IPS-18c (cell line): ENCODE measurements at regions not wholly inside any gene's neighbourhood (a gene's known extent, or its start where the extent isn't known, plus 50 kb on each side); places are given as distances from the start of the nearest gene placed in this dataset.
"Not testable (repeated sequence)": the region's sequence is repeated elsewhere in the genome, so short reads cannot be mapped to it uniquely, and the experiment has no call there.

Source experiments
- H3K4me3 ChIP-seq: 2 replicates; pipeline ENCODE4 v1.7.0; 2013; ENCODE audit warnings: low read depth, mild to moderate bottlenecking, low read length, moderate library complexity; ENCODE audit not compliant: insufficient read depth
- H3K9me3 ChIP-seq: one replicate; pipeline ENCODE4 v1.6.1; 2013; ENCODE audit warnings: mild to moderate bottlenecking, low read length, moderate library complexity; ENCODE audit not compliant: control insufficient read depth, insufficient read depth

DNA sequence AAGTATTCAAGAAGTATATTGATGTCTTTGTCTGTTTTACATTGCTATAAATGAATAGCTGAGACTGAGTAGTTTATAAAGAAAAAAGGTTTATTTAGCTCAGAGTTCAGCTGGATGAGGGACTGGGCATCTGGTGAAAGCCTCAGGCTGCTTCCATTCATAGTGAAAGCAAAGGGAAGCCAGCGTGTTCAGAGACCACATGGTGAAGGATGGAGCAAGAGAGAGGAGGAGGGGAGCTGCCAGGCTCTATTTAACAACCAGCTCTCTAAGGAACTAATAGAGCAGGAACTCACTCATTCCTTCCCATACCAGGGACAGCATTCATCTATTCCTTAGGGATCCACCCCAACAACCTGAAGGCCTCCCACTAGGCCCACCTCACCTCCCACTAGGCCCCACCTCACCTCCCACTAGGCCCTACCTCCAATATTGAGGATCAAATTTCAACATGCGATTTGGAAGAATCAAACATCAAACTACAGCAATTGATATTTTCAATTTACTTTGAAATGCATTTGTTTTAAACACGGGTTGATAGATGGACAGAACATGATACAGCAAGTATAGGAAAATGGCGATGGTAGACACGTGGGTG is 167.5 kb upstream of the HES1 start:
- Histone ChIP-seq H3K4me3 (no peak overlapping the region), H3K9me3 (no peaks in the 10 kb centered on the region)

DNA sequence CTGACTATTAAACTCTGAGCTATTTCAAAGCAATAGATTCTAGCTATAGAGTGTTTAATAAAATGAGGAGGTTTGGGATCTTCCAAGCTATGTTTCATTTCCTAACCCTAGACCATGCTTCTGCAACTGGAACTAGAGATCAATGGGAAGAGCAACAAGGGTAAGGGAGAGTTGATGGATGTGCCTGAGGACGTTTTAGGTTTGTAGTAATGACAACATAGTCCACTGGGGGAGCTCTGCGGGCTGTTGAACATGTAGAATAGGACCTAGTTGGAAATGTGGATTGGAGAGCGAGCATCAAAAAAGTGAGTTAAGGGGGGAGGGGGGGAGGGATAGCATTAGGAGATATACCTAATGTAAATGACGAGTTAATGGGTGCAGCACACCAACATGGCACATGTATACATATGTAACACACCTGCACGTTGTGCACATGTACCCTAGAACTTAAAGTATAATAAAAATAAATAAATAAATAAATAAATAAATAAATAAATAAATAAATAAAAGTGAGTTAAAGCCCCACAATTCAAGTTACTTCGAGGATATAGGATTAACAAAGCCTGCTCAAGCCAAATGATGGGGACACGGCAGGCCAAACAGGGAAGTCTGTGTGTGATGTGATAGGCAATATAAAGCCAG is 165.7 kb upstream of the HES1 start:
- not testable (repeated sequence) for H3K9me3 ChIP-seq, H3K4me3 ChIP-seq

DNA sequence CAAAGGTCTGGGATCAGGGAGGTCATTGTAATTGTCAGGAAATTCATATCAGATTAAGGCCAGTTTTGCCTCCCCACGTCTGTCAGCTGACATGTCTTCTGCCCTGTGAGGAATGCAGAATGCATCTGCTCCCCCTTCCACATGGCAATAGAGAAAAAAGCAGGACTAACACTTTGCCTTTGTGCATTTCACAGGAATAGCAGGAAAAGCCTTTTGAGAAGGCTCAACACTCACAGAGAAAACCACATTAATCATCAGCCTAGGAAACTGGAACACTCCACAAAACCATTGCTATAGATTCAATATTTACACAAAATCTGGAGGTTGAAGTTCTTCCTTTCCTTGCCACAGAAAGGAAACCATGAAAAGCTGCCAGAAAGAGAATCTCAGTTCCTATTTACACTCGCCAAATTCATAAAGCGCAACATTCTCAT is 165.2 kb upstream of the HES1 start:
- no peak overlapping the region for H3K4me3 ChIP-seq
- no peaks in the 10 kb centered on the region for H3K9me3 ChIP-seq

DNA sequence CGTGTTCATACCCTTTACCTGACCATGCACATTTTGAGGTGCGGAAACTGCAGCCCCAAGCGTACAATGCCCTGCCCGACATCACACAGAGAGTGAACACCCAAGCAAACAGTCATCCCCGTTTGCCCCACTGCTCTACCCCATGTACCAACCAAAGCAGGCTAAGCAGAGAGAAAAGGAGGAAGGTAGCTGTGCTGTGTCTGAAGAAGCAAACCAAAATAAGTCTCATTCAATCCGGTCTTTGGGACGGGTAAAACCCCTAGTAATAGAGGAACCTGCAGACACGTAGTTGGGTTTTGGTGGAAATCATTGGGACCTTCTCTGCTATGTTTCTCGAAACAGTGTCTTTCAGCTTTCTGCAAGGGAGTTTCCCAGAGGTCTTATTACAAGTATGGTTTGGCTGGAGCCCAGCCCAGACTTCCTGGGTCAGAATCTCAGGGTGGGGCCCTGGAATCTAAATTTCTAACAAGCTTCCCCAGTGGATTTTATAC is 164.6 kb upstream of the HES1 start:
- Histone ChIP-seq H3K4me3 (no peak overlapping the region), H3K9me3 (no peaks in the 10 kb centered on the region)

DNA sequence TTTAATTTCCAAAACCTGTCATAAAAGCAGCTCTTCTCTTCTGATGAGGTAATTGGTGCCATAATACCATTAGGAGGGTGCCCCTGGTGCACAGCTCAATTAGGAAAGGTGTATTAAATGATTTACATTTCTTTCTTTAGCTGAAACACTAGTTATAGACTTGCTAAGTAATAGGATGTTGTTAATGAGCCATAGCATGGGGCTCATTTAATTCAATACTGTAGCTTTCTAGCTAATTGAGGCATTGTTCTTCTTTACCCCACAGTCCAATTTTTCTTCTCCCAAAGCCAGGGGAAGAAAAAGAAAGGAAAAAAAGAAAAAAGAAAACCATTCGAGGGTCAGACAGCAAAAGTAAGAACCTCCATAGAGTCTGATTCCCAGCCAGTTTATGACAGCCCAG is 164.0 kb upstream of the HES1 start:
- H3K9me3 ChIP-seq = peaks cover 2% of the 10 kb centered on the region
- H3K4me3 ChIP-seq = no peak overlapping the region

DNA sequence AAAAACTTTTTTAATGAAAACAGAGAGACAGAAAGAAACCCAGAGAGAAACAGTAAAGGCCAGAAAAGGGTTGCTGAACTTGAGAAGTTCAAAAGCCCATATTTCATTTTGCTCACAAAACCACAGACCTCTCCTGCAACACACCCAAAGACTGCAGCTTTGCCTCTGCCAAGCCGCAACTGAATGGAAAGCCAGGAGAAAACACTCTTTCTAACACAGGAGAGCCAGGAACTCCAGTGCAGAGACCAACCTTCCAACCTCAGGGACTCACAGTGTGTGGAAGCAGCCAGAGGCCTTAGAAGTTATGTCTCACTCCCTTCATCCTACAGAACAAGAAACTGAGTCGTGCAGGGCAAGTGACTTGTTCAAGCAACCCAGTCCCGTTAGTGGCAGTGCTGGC is 163.1 kb upstream of the HES1 start:
- peaks cover 2% of the 10 kb centered on the region for H3K9me3 ChIP-seq

DNA sequence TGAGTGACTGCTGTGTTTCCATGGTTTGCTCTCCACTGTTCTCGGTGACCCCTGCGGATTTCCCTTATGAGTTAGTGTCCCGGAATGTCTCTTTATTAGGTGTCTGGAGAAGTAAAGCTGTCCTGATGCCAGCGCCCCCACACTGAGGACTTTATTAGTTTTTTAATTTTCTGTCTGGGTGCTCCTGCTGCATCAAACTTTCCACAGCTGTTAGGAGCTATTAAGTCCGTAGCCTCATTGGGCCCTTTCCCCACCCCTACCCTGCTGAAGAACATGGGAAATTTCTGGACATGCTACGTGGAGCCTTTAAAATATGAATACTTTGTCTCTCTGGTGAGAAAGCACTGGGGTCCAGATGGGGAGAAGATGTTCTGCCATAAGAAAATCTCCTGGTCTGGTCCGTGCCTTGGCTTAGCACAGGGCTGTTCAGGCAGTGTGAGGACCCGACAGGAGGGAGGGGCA is 161.7 kb upstream of the HES1 start:
- H3K9me3 ChIP-seq = peaks cover 2% of the 10 kb centered on the region

More for the DNA sequence above, 163.1 kb upstream of the HES1 start:
- H3K4me3 ChIP-seq = no peak overlapping the region

DNA sequence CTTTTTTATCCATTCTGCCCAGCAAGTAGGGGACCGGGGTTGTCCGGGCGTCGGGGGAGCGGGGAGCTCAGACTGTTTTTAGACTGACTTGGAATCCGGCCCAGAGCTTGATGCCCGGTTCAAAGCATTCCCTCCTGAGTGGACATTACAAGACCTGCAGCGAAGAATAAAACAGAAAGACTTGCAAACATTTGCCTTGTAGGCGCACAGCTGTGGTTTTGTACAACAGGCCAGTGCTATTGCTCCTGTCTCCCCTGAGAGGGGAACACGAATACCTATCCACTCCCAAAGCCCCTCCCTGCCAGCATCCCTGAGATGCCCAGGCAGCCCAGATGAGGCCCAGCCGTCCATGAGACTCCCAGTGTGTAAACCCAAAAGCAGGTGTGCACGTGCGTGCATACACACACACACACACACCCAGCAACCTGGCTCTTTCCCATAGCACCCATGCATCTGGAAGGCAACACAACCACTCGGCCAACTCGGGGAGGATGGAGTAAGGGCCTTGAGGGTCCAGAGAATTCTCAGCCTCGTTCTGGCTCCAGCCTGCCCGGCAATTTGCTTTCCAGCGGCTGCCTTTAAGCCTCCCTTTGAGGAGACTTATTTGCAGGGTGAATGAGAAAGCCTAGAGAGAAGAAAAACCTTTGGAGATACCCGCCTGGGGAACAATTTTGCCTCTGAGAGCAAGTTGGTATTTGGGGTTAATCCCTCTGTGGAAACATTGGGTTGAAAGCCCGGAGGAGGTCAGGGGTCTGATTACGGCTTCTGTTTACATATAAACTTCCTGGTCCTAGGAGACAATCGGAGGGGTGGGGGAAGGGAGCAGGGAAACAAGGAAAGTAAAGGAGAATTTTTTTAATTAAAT is 161.0 kb upstream of the HES1 start:
- no peak overlapping the region for H3K4me3 ChIP-seq
- peaks cover 2% of the 10 kb centered on the region for H3K9me3 ChIP-seq

More for the DNA sequence above, 161.7 kb upstream of the HES1 start:
- H3K4me3 ChIP-seq = no peak overlapping the region; the same call in 1 of the 2 replicates

DNA sequence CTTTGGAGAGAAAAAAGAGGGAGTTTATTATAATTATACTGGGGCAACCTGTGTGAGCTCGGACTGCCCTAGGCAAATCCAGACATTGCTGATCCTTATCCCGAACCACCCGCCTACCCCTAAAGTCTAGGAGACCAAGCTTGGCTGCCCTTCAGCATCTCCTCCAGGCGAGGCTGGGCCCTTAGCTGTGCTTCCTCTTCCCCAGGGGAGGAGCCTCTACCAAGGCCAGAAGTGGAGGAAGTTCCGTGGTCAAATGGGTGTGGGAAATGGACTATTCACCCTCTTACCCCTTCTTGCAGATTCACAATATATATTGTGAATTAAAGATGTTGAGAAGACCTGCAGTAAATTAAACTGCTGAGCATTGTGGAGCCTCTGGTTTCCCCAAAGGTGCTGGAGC is 158.3 kb upstream of the HES1 start:
- peaks cover 2% of the 10 kb centered on the region for H3K9me3 ChIP-seq
- no peak overlapping the region for H3K4me3 ChIP-seq

DNA sequence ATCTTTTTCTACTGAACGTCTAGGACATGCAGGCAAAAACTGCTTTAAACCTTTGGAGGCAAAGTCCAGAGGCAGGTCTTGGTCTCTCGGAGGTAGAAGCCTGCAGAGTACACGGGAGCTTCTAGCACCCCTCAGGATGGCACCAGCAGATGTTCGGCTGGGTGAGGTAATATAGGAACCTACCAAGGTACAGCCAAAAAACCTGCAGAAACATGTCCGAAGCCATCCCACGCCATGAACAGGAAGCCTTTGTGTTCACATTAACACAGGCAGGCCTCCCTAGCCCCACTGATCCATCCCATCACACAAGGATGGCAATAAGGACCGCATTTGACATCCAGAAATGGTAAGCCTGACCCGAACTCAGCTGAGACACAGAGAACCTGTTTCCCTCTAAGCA is 157.9 kb upstream of the HES1 start:
- H3K9me3 ChIP-seq = peaks cover 2% of the 10 kb centered on the region
- H3K4me3 ChIP-seq = no peak overlapping the region

DNA sequence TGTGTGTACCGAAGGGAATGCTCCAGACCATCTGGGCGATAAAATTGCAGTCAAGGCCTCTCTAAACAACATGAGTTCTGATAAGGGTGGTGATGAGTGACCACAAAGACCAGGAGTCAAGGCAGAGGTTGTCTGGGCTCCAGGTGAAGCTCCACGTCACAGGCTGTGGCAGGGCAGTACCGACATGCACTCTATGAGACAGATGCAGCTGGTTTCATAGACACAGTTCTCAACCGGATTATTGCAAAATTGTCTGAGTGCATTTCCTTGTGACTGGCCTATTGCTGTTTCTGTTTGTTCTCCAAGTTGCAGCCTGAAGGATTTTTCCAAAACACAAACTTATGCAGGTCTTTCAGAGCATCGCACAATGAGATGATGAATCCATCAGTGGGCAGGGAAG is 157.5 kb upstream of the HES1 start:
- no peak overlapping the region for H3K4me3 ChIP-seq

DNA sequence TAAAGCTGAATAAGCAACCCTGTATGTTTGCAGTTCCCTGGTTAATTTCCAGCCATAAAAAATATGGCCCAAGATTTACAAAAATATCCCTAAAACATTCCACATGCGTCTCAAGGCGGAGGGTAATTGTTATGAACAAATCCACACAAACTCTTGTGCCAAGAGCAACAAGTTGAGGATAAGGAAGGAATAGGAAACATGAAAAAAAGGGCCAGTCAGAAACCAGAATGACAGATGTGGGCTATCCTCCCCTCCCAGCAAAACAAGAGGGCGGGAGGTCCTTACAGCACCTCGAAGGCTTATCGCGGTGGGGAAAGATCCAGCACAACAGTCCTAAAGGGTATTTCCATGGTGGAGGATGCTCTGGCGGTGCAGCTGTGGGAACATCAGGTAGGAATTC is 155.6 kb upstream of the HES1 start:
- Histone ChIP-seq H3K4me3 (no peak overlapping the region), H3K9me3 (peaks cover 2% of the 10 kb centered on the region)

More for the DNA sequence above, 157.5 kb upstream of the HES1 start:
- H3K9me3 ChIP-seq = peaks cover 2% of the 10 kb centered on the region

DNA sequence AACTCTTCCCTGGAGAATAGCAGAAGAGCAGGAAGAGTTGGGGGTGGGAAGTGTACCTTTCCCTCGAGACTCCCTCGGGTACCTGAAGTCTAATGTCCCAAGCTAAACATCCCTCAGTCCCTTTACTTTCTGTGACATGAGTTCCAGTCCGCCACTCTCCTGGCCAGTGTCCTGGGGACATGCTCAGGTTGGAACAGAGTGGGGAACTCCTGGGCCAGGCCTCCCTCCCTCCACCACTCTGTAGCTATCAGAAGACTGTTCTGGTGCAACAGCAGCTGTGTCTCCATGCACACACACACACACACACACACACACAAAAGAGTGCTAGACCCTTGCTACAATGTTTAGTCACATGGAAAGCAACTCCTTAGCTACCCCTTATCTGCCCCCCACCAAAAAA is 155.0 kb upstream of the HES1 start:
- no peak overlapping the region for H3K4me3 ChIP-seq
- peaks cover 2% of the 10 kb centered on the region for H3K9me3 ChIP-seq

DNA sequence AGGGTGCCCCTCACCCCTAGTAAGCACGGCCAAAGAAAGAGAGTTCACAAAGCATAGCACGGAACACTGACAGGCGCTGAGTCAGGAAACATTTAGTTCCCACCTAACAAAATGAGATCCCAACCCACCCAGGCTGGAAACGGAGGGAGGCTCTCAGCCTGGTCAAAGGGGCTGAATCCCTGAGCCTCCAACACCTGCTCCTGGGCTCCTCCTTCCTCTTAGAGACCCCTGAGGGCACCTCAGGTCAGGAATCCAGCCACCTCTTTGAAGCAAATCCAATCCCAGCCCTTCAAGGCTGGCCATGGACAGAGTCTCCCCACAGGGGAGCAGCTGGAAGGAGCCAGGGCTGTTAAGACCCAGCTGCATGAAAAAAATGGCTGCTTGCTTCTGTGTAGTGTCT is 154.4 kb upstream of the HES1 start:
- Histone ChIP-seq H3K4me3 (no peak overlapping the region), H3K9me3 (peaks cover 2% of the 10 kb centered on the region)

DNA sequence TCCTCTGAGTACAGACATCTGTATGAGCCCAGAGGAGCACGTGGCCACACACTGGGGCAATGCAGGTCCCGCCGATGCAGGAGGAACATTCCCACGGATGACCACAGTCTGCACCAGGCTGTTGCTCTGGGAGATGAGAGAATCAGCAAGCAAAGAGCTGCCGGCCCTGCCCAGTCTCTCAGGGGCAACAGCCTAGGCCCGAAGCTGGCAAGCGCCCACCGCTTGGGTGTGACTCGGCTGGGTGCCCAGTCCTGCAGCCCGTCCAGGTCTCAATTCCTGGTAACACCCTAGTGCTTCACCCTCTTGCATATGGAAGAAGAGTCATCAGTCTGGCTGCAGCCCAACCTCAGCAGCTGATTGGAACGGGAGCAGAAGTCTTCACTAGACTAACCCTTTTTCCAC is 153.7 kb upstream of the HES1 start:
- Histone ChIP-seq H3K4me3 (no peak overlapping the region), H3K9me3 (no peaks in the 10 kb centered on the region)

DNA sequence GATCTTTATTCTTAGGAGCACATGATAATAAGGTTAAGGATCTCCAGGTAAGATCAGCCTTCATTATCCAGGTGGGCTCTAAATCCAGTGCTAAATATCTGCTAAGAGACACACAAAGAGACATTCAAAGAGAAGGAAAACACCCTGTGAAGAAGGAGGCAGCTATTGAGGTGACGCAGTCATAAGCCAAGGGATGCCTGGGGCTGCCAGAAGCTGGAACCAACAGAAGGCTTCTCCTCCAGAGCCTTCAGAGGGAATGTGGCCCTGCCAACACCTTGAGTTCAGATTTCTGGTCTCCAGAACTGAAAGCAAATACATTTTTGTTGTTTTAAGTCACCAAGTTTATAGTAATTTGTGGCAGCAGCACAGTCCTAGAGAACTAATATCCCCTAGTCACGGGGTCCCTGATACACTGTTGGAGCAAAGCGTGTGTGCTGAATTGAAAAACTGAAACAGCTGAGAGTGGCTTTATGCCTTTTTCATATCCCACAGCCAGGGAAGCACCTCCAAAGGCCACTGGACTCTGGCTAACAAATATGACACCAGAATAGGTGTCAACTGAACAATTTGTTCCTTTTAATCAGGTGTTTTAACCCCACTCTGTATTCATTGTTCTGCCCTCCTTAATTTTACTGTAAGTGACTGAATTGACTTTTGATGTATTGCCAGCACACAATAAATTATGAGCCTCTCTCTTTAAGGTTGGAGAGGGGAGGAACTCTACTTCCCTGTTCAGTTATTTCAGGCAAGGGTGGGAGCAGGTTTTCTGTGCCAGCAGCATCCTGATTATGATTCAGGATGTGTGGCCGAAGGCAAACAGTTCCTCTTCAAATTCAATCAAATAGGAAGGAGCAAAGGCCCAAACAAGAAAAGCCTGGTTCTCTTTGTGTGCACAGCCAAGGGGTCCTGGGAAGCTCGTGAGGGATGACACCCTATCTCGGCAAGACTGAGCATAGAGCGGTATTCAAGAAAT is 151.8 kb upstream of the HES1 start:
- no peaks in the 10 kb centered on the region for H3K9me3 ChIP-seq
- H3K4me3 ChIP-seq = no peak overlapping the region

DNA sequence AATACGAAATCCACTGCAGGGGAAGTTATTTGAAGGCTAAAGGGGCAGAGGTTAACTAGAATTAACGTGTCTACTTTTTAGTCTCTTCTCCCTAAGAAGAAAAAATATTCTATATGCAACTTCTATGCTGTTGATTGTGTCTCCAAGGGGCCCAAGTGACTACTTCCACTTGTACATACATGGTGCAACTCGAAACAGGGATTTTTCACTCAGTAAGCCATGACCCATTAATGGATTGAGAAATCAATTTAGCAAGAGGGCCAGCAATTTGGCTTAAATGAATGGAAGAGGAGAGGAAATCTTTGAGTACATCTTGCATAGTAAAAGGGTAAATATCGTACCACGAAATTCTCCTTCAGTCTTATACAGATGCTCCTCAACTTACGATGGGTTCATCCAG is 151.1 kb upstream of the HES1 start:
- Histone ChIP-seq H3K9me3 (no peaks in the 10 kb centered on the region), H3K4me3 (no peak overlapping the region)
